ENCODE measurements at regions not wholly inside any gene's neighbourhood (a gene's known extent, or its start where the extent isn't known, plus 50 kb on each side); places are given as distances from the start of the nearest gene placed in this dataset.

DNA sequence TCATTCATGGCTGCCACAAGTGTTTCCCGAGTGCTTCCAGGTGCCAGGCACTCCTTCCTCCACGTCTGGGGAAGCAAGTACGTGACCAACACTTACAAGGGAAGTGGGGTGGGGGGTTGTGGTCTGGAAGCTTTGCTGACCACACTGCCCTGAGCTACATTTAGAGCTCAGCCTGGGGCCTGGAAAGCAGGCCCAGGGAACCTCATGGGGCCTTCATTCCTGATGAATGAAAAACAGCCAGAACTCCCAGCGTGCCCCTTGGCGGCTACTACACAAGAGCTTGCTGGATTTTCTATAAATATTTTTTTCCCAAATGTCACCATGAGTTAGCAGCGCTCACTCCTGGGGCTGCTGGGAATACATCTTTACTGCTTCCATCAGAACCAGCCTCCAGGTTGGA is 73.3 kb downstream of the ABCC12 start:
- TF ChIP-seq RARB (CRISPR knock-in tag; IDR thresholded peaks at IDR 0.05) (no peak), ZNF565 (CRISPR knock-in tag; conservative IDR thresholded peaks at IDR 0.05; ENCODE audit: low read depth) (no peak), ZFP30 (CRISPR knock-in tag; IDR thresholded peaks at IDR 0.05) (no peak), ZNF8 (CRISPR knock-in tag; IDR thresholded peaks at IDR 0.05) (no peak), BACH2 (CRISPR knock-in tag; IDR thresholded peaks at IDR 0.05; ENCODE audit: borderline replicate concordance) (no peak)
- TF ChIP-seq, protein P1, sequence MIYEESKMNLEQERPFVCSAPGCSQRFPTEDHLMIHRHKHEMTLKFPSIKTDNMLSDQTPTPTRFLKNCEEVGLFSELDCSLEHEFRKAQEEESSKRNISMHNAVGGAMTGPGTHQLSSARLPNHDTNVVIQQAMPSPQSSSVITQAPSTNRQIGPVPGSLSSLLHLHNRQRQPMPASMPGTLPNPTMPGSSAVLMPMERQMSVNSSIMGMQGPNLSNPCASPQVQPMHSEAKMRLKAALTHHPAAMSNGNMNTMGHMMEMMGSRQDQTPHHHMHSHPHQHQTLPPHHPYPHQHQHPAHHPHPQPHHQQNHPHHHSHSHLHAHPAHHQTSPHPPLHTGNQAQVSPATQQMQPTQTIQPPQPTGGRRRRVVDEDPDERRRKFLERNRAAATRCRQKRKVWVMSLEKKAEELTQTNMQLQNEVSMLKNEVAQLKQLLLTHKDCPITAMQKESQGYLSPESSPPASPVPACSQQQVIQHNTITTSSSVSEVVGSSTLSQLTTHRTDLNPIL (CRISPR knock-in tag; IDR thresholded peaks at IDR 0.05; ENCODE audit: low read depth), result no peak

All from SK-N-SH treated with all-trans-retinoic acid at 6 μM for 48 hours (cell line).